OCI-M2 (cell line): ENCODE measurements at regions not wholly inside any gene's neighbourhood (a gene's known extent, or its start where the extent isn't known, plus 50 kb on each side); places are given as distances from the start of the nearest gene placed in this dataset.

Experiments used
- DNase-seq: peaks from one replicate; lab custom pipeline; 2025; ENCODE audit not compliant: unreplicated experiment; lab: John Stamatoyannopoulos, UW

- no peak for DNase-seq
These were observed 630.7 kb downstream of the HACE1 start for GRCh38 chr6:104229057-104229456.

- no peak for DNase-seq
These were observed 632.2 kb downstream of the HACE1 start for GRCh38 chr6:104227508-104227907.

GRCh38 chr6:104226790-104227446 is 632.8 kb downstream of the HACE1 start:
- DNase-seq, result no peak

- DNase-seq, result no peak
These were observed 641.6 kb downstream of the HACE1 start for GRCh38 chr6:104218116-104218515.

GRCh38 chr6:104214901-104215300 is 644.8 kb downstream of the HACE1 start:
- no peak for DNase-seq

- no peak for DNase-seq
These were observed 646.6 kb downstream of the HACE1 start for GRCh38 chr6:104212977-104213668.

- no peak for DNase-seq
These were observed 652.1 kb downstream of the HACE1 start for GRCh38 chr6:104207635-104208034.

- DNase-seq, result no peak
These were observed 658.2 kb downstream of the HACE1 start for GRCh38 chr6:104201557-104201956.

- DNase-seq, result no peak
These were observed 672.1 kb downstream of the HACE1 start for GRCh38 chr6:104187616-104188015.

GRCh38 chr6:104186831-104187230 is 672.9 kb downstream of the HACE1 start:
- no peak for DNase-seq

GRCh38 chr6:104183816-104184435 is 675.8 kb downstream of the HACE1 start:
- DNase-seq, result no peak

- DNase-seq, result no peak
These were observed 676.9 kb downstream of the HACE1 start for GRCh38 chr6:104182811-104183210.

GRCh38 chr6:104173668-104174067 is 686.1 kb downstream of the HACE1 start:
- DNase-seq, result no peak

GRCh38 chr6:104170401-104170800 is 689.3 kb downstream of the HACE1 start:
- DNase-seq, result no peak

- DNase-seq, result no peak
These were observed 693.6 kb downstream of the HACE1 start for GRCh38 chr6:104166055-104166668.

GRCh38 chr6:104162036-104162669 is 697.6 kb downstream of the HACE1 start:
- DNase-seq, result no peak

- DNase-seq, result no peak
These were observed 700.6 kb downstream of the HACE1 start for GRCh38 chr6:104159045-104159618.

GRCh38 chr6:104143757-104144156 is 716.0 kb downstream of the HACE1 start:
- DNase-seq, result no peak

GRCh38 chr6:104134876-104135275 is 724.8 kb downstream of the HACE1 start:
- DNase-seq, result peak; percentile 65

- DNase-seq, result no peak
These were observed 729.4 kb downstream of the HACE1 start for GRCh38 chr6:104130343-104130742.
